Breast epithelium (tissue), 4 donors: ENCODE measurements at regions not wholly inside any gene's neighbourhood (a gene's known extent, or its start where the extent isn't known, plus 50 kb on each side); places are given as distances from the start of the nearest gene placed in this dataset.

ENCODE experiments used
- DNase-seq, 2 donors: peaks; one replicate each; pipeline ENCODE4 v3.0.0-alpha.2; 2019; ENCODE audit warnings: low spot score in 2 of 2
- H3K27ac ChIP-seq, 2 donors: fragments of 200-600 bp; sonication (generic) in 1 of 2; one replicate each; pipeline ENCODE4 v1.5.1; 2016 to 2019; ENCODE audit warnings: mild to moderate bottlenecking in 1 of 2
- H3K27me3 ChIP-seq, 2 donors: fragments of 200-600 bp; sonication (generic) in 1 of 2; one replicate each; pipeline versions ENCODE4 v1.5.1 to v1.6.0; 2017 to 2019; ENCODE audit warnings: control low read depth in 1 of 2, mild to moderate bottlenecking in 1 of 2
- H3K36me3 ChIP-seq: fragments of 200-600 bp; one replicate; pipeline ENCODE4 v1.5.1; 2019
- H3K4me1 ChIP-seq, 2 donors: fragments of 200-600 bp; sonication (generic); one replicate each; pipeline ENCODE4 v1.5.1; 2016 to 2019; ENCODE audit warnings: control low read depth in 1 of 2
- H3K4me3 ChIP-seq, 3 donors: fragments of 200-600 bp; sonication (generic); 1 replicate in 2 of 3; 2 replicates in 1 of 3; pipeline ENCODE4 v1.5.1; 2016 to 2019; ENCODE audit warnings: mild to moderate bottlenecking in 3 of 3, moderate library complexity in 2 of 3
- H3K9me3 ChIP-seq, 2 donors: fragments of 200-600 bp; sonication (generic) in 1 of 2; one replicate each; pipeline ENCODE4 v1.5.1; 2016 to 2019; ENCODE audit warnings: control low read depth in 1 of 2
- CTCF ChIP-seq, 3 donors: fragments of 450-650 bp; IDR thresholded peaks; one replicate each; pipeline ENCODE4 v1.5.1; 2016 to 2017; ENCODE audit warnings: antibody characterized with exemption in 3 of 3, mild to moderate bottlenecking in 3 of 3, moderate library complexity in 3 of 3
- POLR2A ChIP-seq: fragments of 450-650 bp; IDR thresholded peaks from one replicate; pipeline ENCODE4 v1.6.1; 2016; ENCODE audit warnings: antibody characterized with exemption, mild to moderate bottlenecking, moderate library complexity
- POLR2AphosphoS5 ChIP-seq, 3 donors: sonication (generic); formaldehyde crosslinking; IDR thresholded peaks; one replicate each; pipeline ENCODE4 v1.6.1; 2017; ENCODE audit warnings: antibody characterized with exemption in 3 of 3
- intact Hi-C: fragments of 100-400 bp; cut with DNase I; formaldehyde crosslinking; loops from one replicate; pipeline ENCODE4 v1.15.1; 2023; ENCODE audit warnings: low total_unique reads

- intact Hi-C loops, result loop anchor here (5.0 kb wide), 1 partner anchor 821 kb away; no protein-coding TSS in a partner anchor
- Histone ChIP-seq H3K27me3 (no peaks in the 10 kb centered on the region), H3K27ac (no peak overlapping the region), H3K4me1 (no peaks in the 10 kb centered on the region), H3K9me3 (peaks cover 0 to 7% of the 10 kb centered on the region in 2 donors), H3K36me3 (no peaks in the 10 kb centered on the region), H3K4me3 (no peak overlapping the region)
- no peak for DNase-seq
- TF ChIP-seq POLR2AphosphoS5 (IDR thresholded peaks at IDR 0.05), result no peak
- TF ChIP-seq POLR2A, result no peak
- no peak for TF ChIP-seq CTCF (IDR thresholded peaks at IDR 0.05)
Observed at GRCh38 chr12:94806617-94807016, 156.3 kb upstream of the TMCC3 start.

- Histone ChIP-seq H3K36me3 (no peaks in the 10 kb centered on the region), H3K4me1 (no peaks in the 10 kb centered on the region), H3K9me3 (peaks cover 0 to under 1% of the 10 kb centered on the region in 2 donors), H3K27ac (no peak overlapping the region), H3K27me3 (no peaks in the 10 kb centered on the region), H3K4me3 (no peak overlapping the region)
- DNase-seq, result no peak
- intact Hi-C loops, result loop anchor here (5.0 kb wide), 1 partner anchor 821 kb away; no protein-coding TSS in a partner anchor
- TF ChIP-seq POLR2A (no peak), CTCF (IDR thresholded peaks at IDR 0.05) (no peak), POLR2AphosphoS5 (IDR thresholded peaks at IDR 0.05) (no peak)
Observed at GRCh38 chr12:94805749-94806529, 155.6 kb upstream of the TMCC3 start.

- Histone ChIP-seq H3K36me3 (no peaks in the 10 kb centered on the region), H3K27me3 (no peaks in the 10 kb centered on the region), H3K4me1 (no peaks in the 10 kb centered on the region), H3K27ac (no peak overlapping the region), H3K9me3 (no peaks in the 10 kb centered on the region), H3K4me3 (no peak overlapping the region)
- DNase-seq, result no peak
- intact Hi-C loops, result no loop called here
- no peak for TF ChIP-seq POLR2AphosphoS5 (IDR thresholded peaks at IDR 0.05)
- no peak for TF ChIP-seq CTCF (IDR thresholded peaks at IDR 0.05)
- no peak for TF ChIP-seq POLR2A
Observed at GRCh38 chr12:94803939-94804338, 153.6 kb upstream of the TMCC3 start.

- no peak for DNase-seq
- no peaks in the 10 kb centered on the region for H3K4me1 ChIP-seq
- H3K36me3 ChIP-seq, result no peaks in the 10 kb centered on the region
- no peaks in the 10 kb centered on the region for H3K9me3 ChIP-seq
- no peak overlapping the region for H3K4me3 ChIP-seq
- TF ChIP-seq POLR2A (no peak), CTCF (IDR thresholded peaks at IDR 0.05) (no peak), POLR2AphosphoS5 (IDR thresholded peaks at IDR 0.05) (no peak)
- H3K27ac ChIP-seq, result no peak overlapping the region
- intact Hi-C loops, result no loop called here
- no peaks in the 10 kb centered on the region for H3K27me3 ChIP-seq
Observed at GRCh38 chr12:94802796-94803195, 152.4 kb upstream of the TMCC3 start.

GRCh38 chr12:94801745-94802144, 151.4 kb upstream of the TMCC3 start:
- H3K9me3 ChIP-seq, result no peaks in the 10 kb centered on the region
- intact Hi-C loops, result no loop called here
- no peak for TF ChIP-seq POLR2AphosphoS5 (IDR thresholded peaks at IDR 0.05)
- no peak for TF ChIP-seq CTCF (IDR thresholded peaks at IDR 0.05)
- no peak for TF ChIP-seq POLR2A
- no peaks in the 10 kb centered on the region for H3K4me1 ChIP-seq
- no peak for DNase-seq
- H3K36me3 ChIP-seq, result no peaks in the 10 kb centered on the region
- H3K27me3 ChIP-seq, result no peaks in the 10 kb centered on the region
- H3K27ac ChIP-seq, result no peak overlapping the region
- H3K4me3 ChIP-seq, result no peak overlapping the region
